ENCODE measurements at regions not wholly inside any gene's neighbourhood (a gene's known extent, or its start where the extent isn't known, plus 50 kb on each side); places are given as distances from the start of the nearest gene placed in this dataset.
"Not testable (repeated sequence)": the region's sequence is repeated elsewhere in the genome, so short reads cannot be mapped to it uniquely, and the experiment has no call there.

DNA sequence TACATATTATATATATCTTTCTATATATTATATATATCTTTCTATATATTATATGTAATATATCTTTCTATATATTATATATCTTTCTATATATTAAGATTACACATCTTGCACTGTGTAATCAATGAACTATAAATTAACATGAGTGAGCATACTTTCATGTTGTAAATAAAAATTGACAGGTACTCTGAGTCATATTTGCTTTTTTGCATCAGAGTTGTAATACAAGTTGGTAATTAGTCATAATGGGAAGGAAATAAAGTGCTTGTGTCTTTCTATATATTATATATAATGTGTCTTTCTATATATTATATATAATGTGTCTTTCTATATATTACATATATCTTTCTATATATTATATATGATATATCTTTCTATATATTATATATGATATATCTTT lies 172.5 kb upstream of the MAGI2 start:
- not testable (repeated sequence) for DNase-seq (ENCODE audit: low spot score)

- no peak for DNase-seq (ENCODE audit: low spot score)
These were observed 170.9 kb upstream of the MAGI2 start for GRCh38 chr7:79624336-79624735.

GRCh38 chr7:79622781-79623180 lies 169.3 kb upstream of the MAGI2 start:
- no peak for DNase-seq (ENCODE audit: low spot score)

DNA sequence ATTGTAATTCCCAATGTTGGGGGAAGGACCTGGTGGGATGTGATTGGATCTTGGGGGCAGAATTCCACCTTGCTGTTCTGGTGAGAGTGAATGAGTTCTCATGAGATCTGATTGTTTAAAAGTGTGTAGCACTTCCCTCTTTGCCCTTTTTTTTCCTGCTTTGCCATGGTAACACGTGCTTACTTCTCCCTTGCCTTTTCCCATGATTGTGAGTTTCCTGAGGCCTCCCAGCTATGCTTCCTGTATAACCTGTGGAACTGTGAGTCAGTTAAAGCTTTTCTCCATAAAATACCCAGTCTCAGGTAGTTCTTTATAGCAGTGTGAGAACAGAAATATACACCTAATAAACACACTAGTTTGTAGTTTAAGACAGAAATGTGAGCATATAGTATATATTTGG lies 166.8 kb upstream of the MAGI2 start:
- no peak for DNase-seq (ENCODE audit: low spot score)

DNA sequence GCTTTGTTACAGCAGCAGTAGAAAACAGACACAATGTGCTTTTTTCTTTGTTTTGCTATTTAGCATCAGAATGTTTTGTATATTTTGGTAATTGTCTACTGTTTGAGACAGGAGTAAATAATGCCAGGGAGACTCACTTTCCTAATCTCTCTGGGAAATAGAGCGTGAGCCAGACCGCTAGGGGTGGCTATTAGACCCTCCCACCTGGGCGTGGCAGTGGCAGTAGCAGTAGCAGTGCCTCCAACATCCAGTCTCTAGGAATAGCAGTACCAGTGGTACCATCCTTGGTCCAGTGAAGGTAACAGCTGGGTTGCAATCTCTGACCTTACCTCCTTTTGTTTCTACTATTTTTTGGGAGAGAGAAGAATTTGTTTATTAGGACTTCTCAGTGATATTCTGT lies 165.7 kb upstream of the MAGI2 start:
- DNase-seq (ENCODE audit: low spot score), result no peak

DNA sequence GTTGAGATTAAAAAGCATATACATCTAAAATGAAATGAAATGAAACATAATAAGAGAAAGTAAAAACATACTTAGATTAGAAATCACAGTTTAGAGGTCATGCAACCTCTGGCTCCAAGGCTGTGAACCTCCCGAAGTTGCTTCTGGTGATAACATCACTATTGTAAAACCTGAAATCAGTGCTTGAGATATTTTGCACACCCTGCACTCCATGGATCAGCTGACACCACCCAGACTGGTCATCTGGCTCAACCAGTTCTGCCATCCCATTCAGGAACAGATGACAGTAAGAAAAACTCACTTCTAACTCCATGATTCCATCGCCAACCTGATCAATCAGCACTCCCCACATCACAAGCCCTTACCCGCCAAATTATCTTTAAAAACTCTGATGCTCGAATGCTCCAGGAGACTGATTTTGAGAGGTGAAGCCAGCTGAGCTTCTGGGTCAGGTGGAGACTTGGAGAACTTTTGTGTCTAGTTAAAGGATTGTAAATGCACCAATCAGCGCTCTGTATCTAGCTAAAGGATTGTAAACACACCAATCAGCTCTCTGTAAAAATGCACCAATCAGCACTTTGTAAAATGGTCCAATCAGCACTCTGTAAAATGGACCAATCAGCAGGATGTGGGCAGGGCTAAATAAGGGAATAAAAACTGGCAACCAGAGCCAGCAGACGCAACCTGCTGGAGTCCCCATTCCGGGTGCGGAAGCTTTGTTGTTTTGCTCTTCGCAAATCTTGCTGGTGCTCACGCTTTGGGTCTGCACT lies 162.6 kb upstream of the MAGI2 start:
- DNase-seq (ENCODE audit: low spot score), result no peak

DNA sequence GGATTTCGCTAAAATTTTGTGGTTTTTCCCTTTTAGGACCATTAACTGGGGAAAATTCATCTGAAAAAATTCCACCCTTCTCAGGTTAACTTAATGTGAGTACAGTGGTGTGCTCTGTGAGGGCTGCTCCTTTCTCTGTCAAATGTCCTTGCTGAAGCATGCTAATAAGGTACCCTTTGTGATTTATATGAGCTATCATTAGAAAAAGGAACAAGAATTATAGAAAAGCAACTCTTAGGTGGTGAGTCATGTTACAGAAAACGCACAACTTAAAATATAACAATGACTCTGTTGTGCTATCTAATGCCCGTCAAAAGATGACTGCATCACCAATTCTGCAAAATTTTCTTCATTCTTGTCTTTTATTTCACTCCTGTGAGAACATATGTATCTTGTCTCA lies 162.0 kb upstream of the MAGI2 start:
- no peak for DNase-seq (ENCODE audit: low spot score)

- no peak for DNase-seq (ENCODE audit: low spot score)
These were observed 159.4 kb upstream of the MAGI2 start for GRCh38 chr7:79612903-79613302.

- no peak for DNase-seq (ENCODE audit: low spot score)
These were observed 158.6 kb upstream of the MAGI2 start for GRCh38 chr7:79612022-79612421.

DNA sequence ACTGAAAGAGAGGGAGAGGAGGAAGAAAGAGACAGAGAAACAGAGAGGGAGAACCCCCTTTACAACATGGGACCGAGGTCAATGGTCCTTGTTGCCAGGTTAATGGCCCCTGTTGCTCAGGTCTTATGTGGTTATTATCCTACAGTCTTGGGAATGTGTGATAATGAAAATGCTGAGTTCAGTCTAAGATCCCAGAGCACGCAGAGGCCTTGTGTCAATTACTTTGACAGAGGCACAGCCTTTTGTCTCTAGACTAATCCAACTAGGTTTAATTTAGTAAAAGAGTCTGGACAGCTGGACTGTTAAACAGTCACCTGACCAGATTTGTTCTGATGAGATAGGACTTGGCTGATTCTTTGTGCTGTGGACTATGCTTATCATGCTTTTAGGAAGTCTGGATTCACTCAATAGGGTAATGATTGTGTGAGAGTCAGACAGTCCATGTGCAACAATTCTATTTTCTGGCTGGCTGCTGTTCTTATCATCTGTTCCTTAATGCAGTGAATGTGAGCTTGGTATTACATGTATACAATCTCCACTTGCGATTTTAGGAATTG lies 157.4 kb upstream of the MAGI2 start:
- no peak for DNase-seq (ENCODE audit: low spot score)

- DNase-seq (ENCODE audit: low spot score), result no peak
These were observed 156.8 kb upstream of the MAGI2 start for GRCh38 chr7:79610313-79610712.

GRCh38 chr7:79608005-79608404 lies 154.5 kb upstream of the MAGI2 start:
- DNase-seq (ENCODE audit: low spot score), result no peak

DNA sequence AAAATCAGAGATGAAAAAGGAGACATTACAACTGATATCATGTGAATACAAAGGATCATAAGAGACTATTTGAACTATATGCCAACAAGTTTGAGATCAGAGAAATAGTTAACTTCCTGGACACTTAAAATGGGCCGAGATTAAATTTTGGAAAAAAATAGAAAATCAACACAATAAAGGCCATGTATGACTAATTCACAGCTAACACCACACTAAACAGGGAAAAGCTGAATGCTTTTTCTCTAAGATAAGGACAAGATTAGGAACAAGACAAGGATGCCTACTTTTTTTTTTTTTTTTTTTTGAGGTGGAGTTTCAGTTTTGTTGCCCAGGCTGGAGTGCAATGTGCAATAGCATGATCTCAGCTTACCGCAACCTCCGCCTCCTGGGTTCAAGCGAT lies 151.4 kb upstream of the MAGI2 start:
- no peak for DNase-seq (ENCODE audit: low spot score)

GRCh38 chr7:79598351-79598750 lies 144.9 kb upstream of the MAGI2 start:
- DNase-seq (ENCODE audit: low spot score), result no peak

GRCh38 chr7:79594671-79595070 lies 141.2 kb upstream of the MAGI2 start:
- not testable (repeated sequence) for DNase-seq (ENCODE audit: low spot score)

DNA sequence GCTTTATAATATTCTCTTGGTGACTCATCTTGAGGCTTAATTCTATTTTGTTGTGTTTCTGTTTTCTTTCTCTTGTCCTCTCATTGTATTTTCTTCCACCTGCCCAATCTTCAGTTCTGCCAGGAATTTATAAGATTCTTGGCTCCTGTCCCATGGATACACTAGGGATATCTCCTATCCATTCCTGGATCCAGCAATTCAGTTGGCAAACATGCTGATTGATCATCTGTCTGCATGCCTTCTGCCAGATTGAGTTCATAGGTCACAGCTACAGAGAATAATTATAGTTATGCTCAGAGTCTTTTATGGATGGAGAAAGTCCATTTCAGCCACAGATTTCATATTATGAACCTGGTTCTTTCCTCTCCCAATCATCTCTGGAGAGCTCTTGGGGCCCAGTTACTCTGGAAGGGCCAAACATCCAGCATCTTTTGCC lies 140.4 kb upstream of the MAGI2 start:
- no peak for DNase-seq (ENCODE audit: low spot score)

- no peak for DNase-seq (ENCODE audit: low spot score)
These were observed 137.6 kb upstream of the MAGI2 start for GRCh38 chr7:79590916-79591623.

- no peak for DNase-seq (ENCODE audit: low spot score)
These were observed 136.9 kb upstream of the MAGI2 start for GRCh38 chr7:79590391-79590790.

DNA sequence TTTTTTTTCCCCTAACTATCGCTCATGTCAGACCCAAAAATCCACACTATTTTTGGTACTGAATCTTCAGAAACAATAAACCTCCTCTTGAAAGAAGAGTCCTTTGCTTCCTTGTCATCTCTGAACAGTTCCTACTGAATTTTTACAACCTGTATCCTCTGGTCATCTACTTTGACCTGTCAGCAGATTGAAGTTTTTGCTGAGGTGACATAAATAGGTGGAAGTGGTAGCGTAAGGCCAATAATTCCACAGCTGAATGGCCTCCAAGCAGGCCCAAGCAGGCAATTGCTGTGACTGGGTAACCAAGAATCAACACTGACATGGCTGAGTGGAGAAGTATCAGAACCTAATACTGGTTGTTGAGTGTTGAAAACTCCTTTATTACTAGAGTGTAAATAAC lies 117.4 kb upstream of the MAGI2 start:
- DNase-seq (ENCODE audit: low spot score), result no peak

- no peak for DNase-seq (ENCODE audit: low spot score)
These were observed 110.5 kb upstream of the MAGI2 start for GRCh38 chr7:79563821-79564522.

DNA sequence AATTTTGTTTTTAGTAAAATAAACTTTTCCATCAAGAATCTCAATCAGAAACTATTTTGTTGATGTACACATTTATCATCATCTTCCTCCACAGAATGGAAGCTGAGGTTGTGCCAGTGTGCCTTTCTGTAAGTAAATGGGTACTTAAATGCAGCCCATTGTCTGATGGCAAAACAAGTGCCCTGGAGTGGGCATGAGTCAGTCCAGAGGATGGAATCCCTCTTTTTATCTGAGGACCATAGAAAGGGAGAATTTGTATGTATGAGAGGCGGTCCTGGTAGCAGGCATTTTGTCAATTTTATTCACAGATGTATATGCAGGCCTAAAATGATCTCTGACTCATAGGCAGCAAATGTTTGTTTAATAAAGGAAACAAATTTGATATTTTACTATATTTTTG lies 102.1 kb upstream of the MAGI2 start:
- DNase-seq (ENCODE audit: low spot score), result no peak

DNA sequence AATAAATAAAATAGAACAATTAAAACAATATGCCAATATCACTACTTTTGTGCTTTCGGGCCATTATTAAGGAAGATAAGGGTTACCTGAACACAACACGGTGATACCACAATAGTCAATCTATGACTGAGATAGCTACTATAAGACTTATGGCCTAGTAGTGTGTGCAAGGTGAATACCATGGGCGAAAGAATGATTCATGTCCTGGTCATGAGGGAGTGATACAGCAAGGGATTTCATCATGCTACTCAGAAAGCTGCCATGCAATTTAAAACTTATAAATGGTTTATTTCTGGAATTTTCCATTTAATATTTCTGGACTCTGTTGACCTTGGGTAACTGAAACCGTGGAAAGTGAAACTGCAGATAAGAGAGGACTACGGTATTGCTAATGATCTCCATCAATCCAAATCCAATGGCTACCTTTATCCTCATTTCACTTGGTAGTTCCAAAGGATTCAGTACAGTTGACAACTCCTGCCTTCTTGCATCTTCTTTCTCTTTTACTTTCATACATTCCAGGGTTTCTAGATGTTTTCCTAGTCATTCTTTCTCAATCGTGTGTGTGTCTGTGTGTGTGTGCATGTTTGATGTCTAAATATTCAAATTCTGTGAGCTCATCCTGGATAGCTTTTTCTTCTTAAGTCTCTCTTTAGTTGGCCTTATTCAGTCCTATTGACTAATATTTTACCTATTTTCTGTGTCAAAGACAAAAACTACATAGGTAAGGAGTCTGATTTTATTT lies 100.5 kb upstream of the MAGI2 start:
- DNase-seq (ENCODE audit: low spot score), result no peak
